Neuronal stem cell (in vitro differentiated cells): ENCODE measurements at regions not wholly inside any gene's neighbourhood (a gene's known extent, or its start where the extent isn't known, plus 50 kb on each side); places are given as distances from the start of the nearest gene placed in this dataset.

Source experiments
- DNase-seq: peaks from one replicate; pipeline ENCODE4 v3.0.0-alpha.2; 2013; ENCODE audit warnings: low spot score
- H2AFZ ChIP-seq: one replicate; pipeline ENCODE4 v1.6.1; 2013; ENCODE audit warnings: mild to moderate bottlenecking, low read length, inconsistent platforms
- H2AK5ac ChIP-seq: 2 replicates; pipeline ENCODE4 v1.6.1; 2013; ENCODE audit warnings: low read depth, mild to moderate bottlenecking, inconsistent platforms, low read length, moderate library complexity, mixed read lengths
- H2BK120ac ChIP-seq: 2 replicates; pipeline ENCODE4 v1.6.1; 2013; ENCODE audit warnings: low read depth, mild to moderate bottlenecking, inconsistent platforms, low read length, moderate library complexity, mixed read lengths
- H2BK12ac ChIP-seq: one replicate; pipeline ENCODE4 v1.6.1; 2013; ENCODE audit warnings: low read length, inconsistent platforms
- H2BK15ac ChIP-seq: 2 replicates; pipeline ENCODE4 v1.6.1; 2013; ENCODE audit warnings: mild to moderate bottlenecking, low read length, inconsistent platforms, mixed read lengths
- H2BK5ac ChIP-seq: one replicate; pipeline ENCODE4 v1.6.1; 2013; ENCODE audit warnings: inconsistent platforms, mild to moderate bottlenecking, low read length, moderate library complexity
- H3K14ac ChIP-seq: one replicate; pipeline ENCODE4 v1.6.1; 2013; ENCODE audit warnings: low read length, inconsistent platforms
- H3K18ac ChIP-seq: 2 replicates; pipeline ENCODE4 v1.6.1; 2013; ENCODE audit warnings: low read length, inconsistent platforms
- H3K23ac ChIP-seq: 2 replicates; pipeline ENCODE4 v1.6.1; 2013; ENCODE audit warnings: low read depth, mild to moderate bottlenecking, mixed read lengths, low read length, inconsistent platforms; ENCODE audit not compliant: poor library complexity
- H3K27ac ChIP-seq: replicated peaks from 3 replicates; pipeline ENCODE4 v1.5.1; 2013; ENCODE audit warnings: low read length, inconsistent platforms
- H3K27me3 ChIP-seq, 3 experiments: 2 replicates each; pipeline ENCODE4 v1.6.1; 2013; ENCODE audit warnings: low read length in 3 of 3, mild to moderate bottlenecking in 2 of 3, inconsistent platforms in 1 of 3, low read depth in 1 of 3, mixed read lengths in 1 of 3, moderate library complexity in 1 of 3; ENCODE audit not compliant: control insufficient read depth in 3 of 3, insufficient read depth in 3 of 3
- H3K36me3 ChIP-seq, 2 donors: replicated peaks in 1 of 2; 2 replicates each; pipeline ENCODE4 v1.6.1; 2013; ENCODE audit warnings: low read length in 2 of 2; ENCODE audit not compliant: control insufficient read depth in 2 of 2, insufficient read depth in 2 of 2
- H3K4ac ChIP-seq: 2 replicates; pipeline ENCODE4 v1.6.1; 2013; ENCODE audit warnings: inconsistent platforms, mild to moderate bottlenecking, low read length, moderate library complexity
- H3K4me1 ChIP-seq, 2 donors: 1 replicate in 1 of 2; 2 replicates in 1 of 2; pipeline ENCODE4 v1.6.1; 2013; ENCODE audit warnings: low read length in 2 of 2, low read depth in 1 of 2; ENCODE audit not compliant: control insufficient read depth in 2 of 2, insufficient read depth in 1 of 2
- H3K4me2 ChIP-seq: one replicate; pipeline ENCODE4 v1.6.1; 2013; ENCODE audit warnings: mild to moderate bottlenecking, low read length, inconsistent platforms; ENCODE audit not compliant: insufficient read depth, poor library complexity, severe bottlenecking
- H3K4me3 ChIP-seq, 2 donors: 2 replicates each; pipeline ENCODE4 v1.5.1; 2013; ENCODE audit warnings: low read length in 2 of 2, mild to moderate bottlenecking in 2 of 2, inconsistent platforms in 1 of 2, moderate library complexity in 1 of 2
- H3K79me1 ChIP-seq: one replicate; pipeline ENCODE4 v1.6.1; 2013; ENCODE audit warnings: low read depth, mild to moderate bottlenecking, inconsistent platforms, low read length, moderate library complexity
- H3K9ac ChIP-seq: one replicate; pipeline ENCODE4 v1.6.1; 2013; ENCODE audit warnings: mild to moderate bottlenecking, low read depth, low read length, inconsistent platforms; ENCODE audit not compliant: poor library complexity
- H3K9me3 ChIP-seq, 2 donors: replicated peaks in 1 of 2; 2 replicates each; pipeline versions ENCODE3 to v1.6.1; 2013; ENCODE audit warnings: low read length in 2 of 2, mild to moderate bottlenecking in 2 of 2, inconsistent platforms in 1 of 2, low read depth in 1 of 2, mixed read lengths in 1 of 2, moderate library complexity in 1 of 2; ENCODE audit not compliant: control insufficient read depth in 2 of 2, insufficient read depth in 1 of 2
- H4K8ac ChIP-seq: one replicate; pipeline ENCODE4 v1.6.1; 2013; ENCODE audit warnings: low read depth, mild to moderate bottlenecking, inconsistent platforms, low read length, moderate library complexity
- H4K91ac ChIP-seq: one replicate; pipeline ENCODE4 v1.6.1; 2013; ENCODE audit warnings: low read length, low read depth, mild to moderate bottlenecking, inconsistent platforms; ENCODE audit not compliant: poor library complexity
- WGBS, 2 donors: extraction: QIAGEN DNeasy Blood & Tissue Kit; methylation state at CpG; one replicate each; pipeline ENCODE4 v1.1.7; 2013; ENCODE audit warnings: missing lambda C conversion rate in 2 of 2, mixed read lengths in 1 of 2; ENCODE audit not compliant: insufficient read length in 2 of 2, insufficient replicate concordance in 1 of 2; ENCODE audit errors: extremely low coverage in 2 of 2; 5-methylcytosine and 5-hydroxymethylcytosine counted together

DNA sequence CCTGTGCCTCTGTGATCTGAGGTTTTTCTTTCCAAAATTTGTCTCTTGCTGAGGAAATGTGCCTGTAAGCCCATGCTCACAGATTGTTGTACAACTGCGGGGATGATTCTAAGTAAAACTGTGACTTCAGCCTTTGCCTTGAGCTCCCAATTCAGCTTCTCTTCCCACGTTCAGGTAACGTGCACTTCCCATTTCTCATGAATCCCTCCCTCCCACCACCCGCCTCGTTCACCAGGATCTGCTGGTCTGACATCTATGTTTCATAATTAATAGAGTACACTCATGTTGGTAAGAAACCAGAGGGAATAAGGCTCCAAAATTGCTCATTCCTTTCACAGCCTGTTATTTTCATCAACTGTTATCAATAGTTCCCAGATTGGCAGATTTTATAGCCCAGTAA is 332.6 kb upstream of the TPK1 start:
- no peak overlapping the region for H3K14ac ChIP-seq
- no CpG with 5 or more reads among the region's 5 CpGs for WGBS, 2 donors

GRCh38 chr7:145156834-145157233 is 321.0 kb upstream of the TPK1 start:
- Histone ChIP-seq H3K23ac (no peak overlapping the region), H3K4me1 (no peaks in the 10 kb centered on the region), H2BK12ac (no peak overlapping the region), H3K27ac (no peak overlapping the region), H2BK15ac (no peak overlapping the region), H3K9me3 (no peaks in the 10 kb centered on the region), H3K79me1 (no peaks in the 10 kb centered on the region), H4K91ac (no peak overlapping the region), H3K4ac (no peak overlapping the region), H3K14ac (no peak overlapping the region), H2AFZ (no peak overlapping the region), H2BK5ac (no peak overlapping the region), H3K27me3 (no peaks in the 10 kb centered on the region), H4K8ac (no peak overlapping the region), H3K9ac (no peak overlapping the region), H2BK120ac (no peak overlapping the region), H2AK5ac (no peak overlapping the region), H3K36me3 (no peaks in the 10 kb centered on the region), H3K4me3 (no peak overlapping the region), H3K18ac (no peak overlapping the region), H3K4me2 (no peak overlapping the region)
- WGBS, 2 donors: no CpG with 5 or more reads among the region's 1 CpG
- no peak for DNase-seq

More for the DNA sequence above, 332.6 kb upstream of the TPK1 start:
- no peak for DNase-seq
- no peak overlapping the region for H2BK15ac ChIP-seq
- no peaks in the 10 kb centered on the region for H3K27me3 ChIP-seq
- no peak overlapping the region for H4K8ac ChIP-seq
- H2AK5ac ChIP-seq: no peak overlapping the region
- no peak overlapping the region for H3K9ac ChIP-seq
- H3K4me1 ChIP-seq: no peaks in the 10 kb centered on the region
- no peak overlapping the region for H3K4ac ChIP-seq
- H3K23ac ChIP-seq: no peak overlapping the region
- H3K18ac ChIP-seq: no peak overlapping the region
- no peaks in the 10 kb centered on the region for H3K79me1 ChIP-seq
- no peak overlapping the region for H3K4me3 ChIP-seq
- no peak overlapping the region for H4K91ac ChIP-seq
- no peak overlapping the region for H2BK120ac ChIP-seq
- no peak overlapping the region for H2BK5ac ChIP-seq
- H3K36me3 ChIP-seq: no peaks in the 10 kb centered on the region
- no peak overlapping the region for H2AFZ ChIP-seq
- no peak overlapping the region for H3K27ac ChIP-seq
- no peak overlapping the region for H2BK12ac ChIP-seq
- no peak overlapping the region for H3K4me2 ChIP-seq
- H3K9me3 ChIP-seq: no peaks in the 10 kb centered on the region

GRCh38 chr7:145152589-145152988 is 316.7 kb upstream of the TPK1 start:
- Histone ChIP-seq H2BK120ac (no peak overlapping the region), H3K79me1 (no peaks in the 10 kb centered on the region), H2AK5ac (no peak overlapping the region), H3K4me3 (no peak overlapping the region), H4K91ac (no peak overlapping the region), H2BK15ac (no peak overlapping the region), H3K18ac (no peak overlapping the region), H2BK12ac (no peak overlapping the region), H3K27me3 (no peaks in the 10 kb centered on the region), H3K23ac (no peak overlapping the region), H3K14ac (no peak overlapping the region), H4K8ac (no peak overlapping the region), H3K4ac (no peak overlapping the region), H2AFZ (no peak overlapping the region), H3K9me3 (no peaks in the 10 kb centered on the region), H3K27ac (no peak overlapping the region), H3K4me2 (no peak overlapping the region), H3K4me1 (no peaks in the 10 kb centered on the region), H3K36me3 (no peaks in the 10 kb centered on the region), H3K9ac (no peak overlapping the region), H2BK5ac (no peak overlapping the region)
- DNase-seq: no peak
- WGBS, 2 donors: no CpG with 5 or more reads among the region's 3 CpGs

GRCh38 chr7:145151676-145152075 is 315.8 kb upstream of the TPK1 start:
- no peak overlapping the region for H3K4ac ChIP-seq
- H3K9ac ChIP-seq: no peak overlapping the region
- no peaks in the 10 kb centered on the region for H3K4me1 ChIP-seq
- H3K23ac ChIP-seq: no peak overlapping the region
- H2BK12ac ChIP-seq: no peak overlapping the region
- H2AK5ac ChIP-seq: no peak overlapping the region
- no peaks in the 10 kb centered on the region for H3K36me3 ChIP-seq
- no peak overlapping the region for H3K4me3 ChIP-seq
- no peak overlapping the region for H2AFZ ChIP-seq
- no peak overlapping the region for H2BK120ac ChIP-seq
- H3K27ac ChIP-seq: no peak overlapping the region
- WGBS, 2 donors: no CpG with 5 or more reads among the region's 11 CpGs
- no peak overlapping the region for H2BK15ac ChIP-seq
- no peak for DNase-seq
- H4K91ac ChIP-seq: no peak overlapping the region
- no peak overlapping the region for H3K18ac ChIP-seq
- no peak overlapping the region for H4K8ac ChIP-seq
- no peaks in the 10 kb centered on the region for H3K9me3 ChIP-seq
- no peaks in the 10 kb centered on the region for H3K79me1 ChIP-seq
- no peak overlapping the region for H2BK5ac ChIP-seq
- no peaks in the 10 kb centered on the region for H3K27me3 ChIP-seq
- H3K4me2 ChIP-seq: no peak overlapping the region
- H3K14ac ChIP-seq: no peak overlapping the region
